Panc1 (cell line): ENCODE measurements at regions not wholly inside any gene's neighbourhood (a gene's known extent, or its start where the extent isn't known, plus 50 kb on each side); places are given as distances from the start of the nearest gene placed in this dataset.

Experiments used
- ATAC-seq: fragments of 200-7000 bp; cut with Tn5 transposase; 2 replicates; pipeline ENCODE4 v1.9.1; 2020; ENCODE audit warnings: mild to moderate bottlenecking, moderate library complexity
- BruUV-seq: library from RNA; stranded (reverse); fragments of 400-500 nt; replicated peaks from 2 replicates; lab custom pipeline; 2021; lab: Mats Ljungman, UMichigan
- CTCF ChIA-PET: fragments of 300-600 bp; sonication (Branson Sonifier 250); formaldehyde crosslinking; loops from one replicate; lab custom pipeline; 2022; ENCODE audit warnings: antibody characterized with exemption; lab: Charles Lee
- POLR2A ChIA-PET: fragments of 300-600 bp; sonication (Branson Sonifier 250); formaldehyde crosslinking; loops from one replicate; lab custom pipeline; 2022; ENCODE audit warnings: antibody characterized with exemption; lab: Charles Lee
- DNase-seq: peaks from one replicate; pipeline ENCODE4 v3.0.0-alpha.2; 2010; ENCODE audit warnings: low read depth, low spot score
- H3K27ac ChIP-seq: 2 replicates; pipeline ENCODE4 v1.5.1; 2011; ENCODE audit warnings: mild to moderate bottlenecking, low read length, inconsistent platforms
- H3K27me3 ChIP-seq: fragments of 200-500 bp; sonication (Bioruptor generic); 2 replicates; pipeline ENCODE4 v1.6.0; 2014; ENCODE audit warnings: low read length, inconsistent platforms; ENCODE audit not compliant: control insufficient read depth, insufficient read depth
- H3K36me3 ChIP-seq: fragments of 200-500 bp; sonication (Bioruptor generic); 2 replicates; pipeline ENCODE4 v1.5.1; 2014; ENCODE audit warnings: inconsistent platforms, mild to moderate bottlenecking, low read length, moderate library complexity; ENCODE audit not compliant: control insufficient read depth, insufficient read depth
- H3K4me1 ChIP-seq: 2 replicates; pipeline ENCODE4 v1.5.1; 2011; ENCODE audit warnings: inconsistent platforms, mild to moderate bottlenecking, low read length, moderate library complexity; ENCODE audit not compliant: control insufficient read depth, insufficient read depth
- H3K4me3 ChIP-seq, 2 experiments: 2 replicates each; pipeline ENCODE4 v1.5.1; 2011 to 2012; ENCODE audit warnings: low read depth in 2 of 2, low read length in 2 of 2, mild to moderate bottlenecking in 2 of 2, inconsistent platforms in 1 of 2, moderate library complexity in 1 of 2
- H3K9me3 ChIP-seq: fragments of 200-500 bp; sonication (Bioruptor generic); 2 replicates; pipeline ENCODE4 v1.5.1; 2014; ENCODE audit warnings: low read depth, mild to moderate bottlenecking, inconsistent platforms, low read length, moderate library complexity; ENCODE audit not compliant: control insufficient read depth, insufficient read depth
- POLR2AphosphoS5 ChIP-seq: IDR thresholded peaks from 2 replicates; pipeline ENCODE4 v1.6.1; 2012; ENCODE audit warnings: mild to moderate bottlenecking, low read depth, low read length, moderate library complexity
- REST ChIP-seq, 2 experiments: IDR thresholded peaks; 2 replicates each; pipeline ENCODE4 v1.6.1; 2011 to 2012; ENCODE audit warnings: low read depth in 2 of 2, control low read depth in 1 of 2, low read length in 1 of 2, mild to moderate bottlenecking in 1 of 2, moderate library complexity in 1 of 2; ENCODE audit not compliant: insufficient read depth in 1 of 2
- SIN3A ChIP-seq: IDR thresholded peaks from 2 replicates; pipeline ENCODE4 v1.6.1; 2012; ENCODE audit warnings: low read depth, mild to moderate bottlenecking, low read length, moderate library complexity, borderline replicate concordance; ENCODE audit not compliant: insufficient read depth
- TCF7L2 ChIP-seq: IDR thresholded peaks from 2 replicates; pipeline ENCODE4 v1.6.1; 2011; ENCODE audit warnings: mild to moderate bottlenecking, low read depth, low read length, inconsistent platforms
- in situ Hi-C: cut with HindIII; loops from 2 replicates; pipeline ENCODE4 v1.10.0; 2016; ENCODE audit warnings: low sequenced_read_pairs, low pct_unique_long_range_greater_than_20kb
- intact Hi-C: fragments of 100-400 bp; cut with micrococcal nuclease; formaldehyde crosslinking; loops from one replicate; pipeline ENCODE4 v1.10.0; 2022; ENCODE audit not compliant: unreplicated experiment
- TF ChIP-seq, protein P1 (sequence below): fragments of 450-650 bp; IDR thresholded peaks from 2 replicates; pipeline ENCODE4 v1.5.1; 2017; ENCODE audit warnings: mild to moderate bottlenecking

DNA sequence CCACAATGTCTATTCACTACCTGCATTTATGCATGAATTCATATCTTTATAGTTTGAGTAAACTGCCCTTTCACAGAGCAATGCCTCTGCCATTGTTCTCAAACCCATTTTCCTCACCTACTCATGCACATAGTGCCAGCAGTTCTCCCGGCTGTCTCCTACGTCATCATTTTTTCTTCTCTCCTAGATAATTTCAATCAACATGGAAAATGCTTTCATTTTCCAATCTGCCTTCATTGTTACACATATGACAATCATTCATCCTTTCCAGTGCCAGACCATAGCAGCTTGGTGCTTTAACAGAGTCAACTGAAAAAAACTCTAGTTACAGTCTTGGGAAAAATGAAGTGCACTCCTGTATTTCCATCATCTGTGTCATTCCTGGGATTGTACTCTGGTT lies 514.8 kb upstream of the CTNND2 start:
- CTCF ChIA-PET: no interaction called here
- no peaks in the 10 kb centered on the region for H3K9me3 ChIP-seq
- POLR2A ChIA-PET: no interaction called here
- H3K4me1 ChIP-seq: no peaks in the 10 kb centered on the region
- no peaks in the 10 kb centered on the region for H3K27me3 ChIP-seq
- in situ Hi-C loops (no loop called here), intact Hi-C loops (no loop called here)
- no peak for ATAC-seq
- no peaks in the 10 kb centered on the region for H3K36me3 ChIP-seq
- no peak for DNase-seq
- no peak overlapping the region for H3K27ac ChIP-seq
- no TSS peak for BruUV-seq
- no peak overlapping the region for H3K4me3 ChIP-seq
- no peak for TF ChIP-seq TCF7L2
- no peak for TF ChIP-seq SIN3A
- TF ChIP-seq REST (IDR thresholded peaks at IDR 0.05; ENCODE audit: insufficient read depth in 1 of 2, low read depth in 2 of 2, low read length in 1 of 2): no peak
- no peak for TF ChIP-seq POLR2AphosphoS5
- TF ChIP-seq, protein P1, sequence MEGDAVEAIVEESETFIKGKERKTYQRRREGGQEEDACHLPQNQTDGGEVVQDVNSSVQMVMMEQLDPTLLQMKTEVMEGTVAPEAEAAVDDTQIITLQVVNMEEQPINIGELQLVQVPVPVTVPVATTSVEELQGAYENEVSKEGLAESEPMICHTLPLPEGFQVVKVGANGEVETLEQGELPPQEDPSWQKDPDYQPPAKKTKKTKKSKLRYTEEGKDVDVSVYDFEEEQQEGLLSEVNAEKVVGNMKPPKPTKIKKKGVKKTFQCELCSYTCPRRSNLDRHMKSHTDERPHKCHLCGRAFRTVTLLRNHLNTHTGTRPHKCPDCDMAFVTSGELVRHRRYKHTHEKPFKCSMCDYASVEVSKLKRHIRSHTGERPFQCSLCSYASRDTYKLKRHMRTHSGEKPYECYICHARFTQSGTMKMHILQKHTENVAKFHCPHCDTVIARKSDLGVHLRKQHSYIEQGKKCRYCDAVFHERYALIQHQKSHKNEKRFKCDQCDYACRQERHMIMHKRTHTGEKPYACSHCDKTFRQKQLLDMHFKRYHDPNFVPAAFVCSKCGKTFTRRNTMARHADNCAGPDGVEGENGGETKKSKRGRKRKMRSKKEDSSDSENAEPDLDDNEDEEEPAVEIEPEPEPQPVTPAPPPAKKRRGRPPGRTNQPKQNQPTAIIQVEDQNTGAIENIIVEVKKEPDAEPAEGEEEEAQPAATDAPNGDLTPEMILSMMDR: no peak

GRCh38 chr5:12413585-12413984 lies 509.3 kb upstream of the CTNND2 start:
- no peaks in the 10 kb centered on the region; the same call in 1 of the 2 replicates for H3K9me3 ChIP-seq
- intact Hi-C loops (no loop called here), in situ Hi-C loops (no loop called here)
- BruUV-seq: no TSS peak
- TF ChIP-seq POLR2AphosphoS5 (no peak), REST (IDR thresholded peaks at IDR 0.05; ENCODE audit: insufficient read depth in 1 of 2, low read depth in 2 of 2, low read length in 1 of 2) (no peak), TCF7L2 (no peak), SIN3A (no peak)
- TF ChIP-seq, protein P1: no peak
- no peaks in the 10 kb centered on the region for H3K27me3 ChIP-seq
- H3K4me1 ChIP-seq: no peaks in the 10 kb centered on the region
- CTCF ChIA-PET: no interaction called here
- POLR2A ChIA-PET: no interaction called here
- ATAC-seq (no peak), DNase-seq (no peak)
- no peaks in the 10 kb centered on the region for H3K36me3 ChIP-seq
- no peak overlapping the region for H3K4me3 ChIP-seq
- H3K27ac ChIP-seq: no peak overlapping the region
